Heart left ventricle (tissue), 16 donors: ENCODE measurements at regions not wholly inside any gene's neighbourhood (a gene's known extent, or its start where the extent isn't known, plus 50 kb on each side); places are given as distances from the start of the nearest gene placed in this dataset.

Experiments used
- ATAC-seq, 4 donors: fragments of 200-7000 bp; cut with Tn5 transposase; one replicate each; pipeline ENCODE4 v1.9.1; 2020 to 2022; ENCODE audit warnings: moderate library complexity in 4 of 4, mild to moderate bottlenecking in 3 of 4, moderate number of reproducible peaks in 1 of 4
- DNase-seq, 5 donors: peaks; one replicate each; pipeline ENCODE4 v3.0.0-alpha.2; 2020
- H3K27ac ChIP-seq, 12 donors: fragments of 200-600 bp; sonication (generic) in 4 of 12; one replicate each; pipeline versions ENCODE4 v1.5.0 to v1.8.0; 2016 to 2022; ENCODE audit warnings: mild to moderate bottlenecking in 2 of 12
- H3K27me3 ChIP-seq, 9 donors: fragments of 200-600 bp; sonication (generic) in 2 of 9; one replicate each; pipeline versions ENCODE4 v1.5.1 to v1.8.0; 2016 to 2022; ENCODE audit warnings: mild to moderate bottlenecking in 3 of 9
- H3K36me3 ChIP-seq, 9 donors: fragments of 200-600 bp; sonication (generic) in 2 of 9; one replicate each; pipeline versions ENCODE4 v1.5.0 to v1.8.0; 2018 to 2022; ENCODE audit warnings: mild to moderate bottlenecking in 2 of 9
- H3K4me1 ChIP-seq, 12 donors: fragments of 200-600 bp; sonication (generic) in 4 of 12; one replicate each; pipeline versions ENCODE4 v1.5.0 to v1.8.0; 2016 to 2022; ENCODE audit warnings: mild to moderate bottlenecking in 3 of 12
- H3K4me3 ChIP-seq, 12 donors: fragments of 200-600 bp; sonication (generic) in 4 of 12; one replicate each; pipeline versions ENCODE4 v1.5.0 to v1.8.0; 2017 to 2022; ENCODE audit warnings: mild to moderate bottlenecking in 9 of 12, moderate library complexity in 4 of 12
- H3K9me3 ChIP-seq, 12 donors: fragments of 200-600 bp; sonication (generic) in 4 of 12; one replicate each; pipeline versions ENCODE4 v1.5.0 to v1.8.0; 2016 to 2022; ENCODE audit warnings: mild to moderate bottlenecking in 1 of 12
- POLR2A ChIP-seq, 2 donors: fragments of 450-650 bp; IDR thresholded peaks; one replicate each; pipeline ENCODE4 v1.6.1; 2017; ENCODE audit warnings: antibody characterized with exemption in 2 of 2, mild to moderate bottlenecking in 2 of 2, moderate library complexity in 2 of 2
- WGBS, 4 donors: extraction: QIAGEN DNeasy Blood & Tissue Kit in 2 of 4; methylation state at CpG; one replicate each; pipeline versions ENCODE4 v1.1.5 to v1.1.7; 2013 to 2018; 5-methylcytosine and 5-hydroxymethylcytosine counted together
- intact Hi-C, 10 donors: fragments of 100-400 bp; cut with DNase I; formaldehyde crosslinking; loops; one replicate each; pipeline versions ENCODE4 v1.11.1 to v1.14.2; 2022
- TF ChIP-seq, protein P1 (sequence below), 12 donors: fragments of 200-600 bp; sonication (generic) in 4 of 12; IDR thresholded peaks; one replicate each; pipeline versions ENCODE4 v1.5.0 to v1.8.0; 2018 to 2022; ENCODE audit warnings: antibody characterized with exemption in 12 of 12, mild to moderate bottlenecking in 5 of 12
- donor health status: ischemic (EF 13 %, LVEDD 7.1; RV severe dilation, severe dysfunction).
- donor health status: healthy with polysubstance abuse.
- donor health status: DM: no; HTN: yes; CAD: no.
- donor health status: DM: no; HTN: no; CAD: no.
- donor health status: ischemic (EF 25% LVEDD 6.9; RV normal size, moderate dysfunction).
- donor health status: ischemic (EF 25% LVEDD 5.7; RV mildly dilated, moderate dysfunction).
- donor health status: healthy.
- donor health status: DM: yes; HTN: yes; CAD: no.
- donor health status: ischemic (EF 35%, LVEDD 5.7; RV mildly dilated, moderate dysfunction).
- donor health status: nonischemic (EF 11% LVEDD 7.7; RV severe dilation, severe dysfunction).
- donor health status: DM: yes; HTN: yes; CAD: no.
- donor health status: PGD.
- donor health status: ischemic (EF 29% LVEDD 5.4; RV normal size, mild dysfunction).
- donor health status: nonischemic (EF 23%, LVEDD 6.1; RV moderate dilation, normal function).

GRCh38 chr9:16032799-16033198 lies 480.0 kb downstream of the CCDC171 start:
- Histone ChIP-seq H3K27ac (no peak overlapping the region), H3K27me3 (no peaks in the 10 kb centered on the region), H3K4me1 (no peaks in the 10 kb centered on the region), H3K9me3 (no peaks in the 10 kb centered on the region), H3K4me3 (no peak overlapping the region), H3K36me3 (no peaks in the 10 kb centered on the region)
- intact Hi-C loops = no loop called here
- no peak for TF ChIP-seq POLR2A (IDR thresholded peaks at IDR 0.05)
- TF ChIP-seq, protein P1, sequence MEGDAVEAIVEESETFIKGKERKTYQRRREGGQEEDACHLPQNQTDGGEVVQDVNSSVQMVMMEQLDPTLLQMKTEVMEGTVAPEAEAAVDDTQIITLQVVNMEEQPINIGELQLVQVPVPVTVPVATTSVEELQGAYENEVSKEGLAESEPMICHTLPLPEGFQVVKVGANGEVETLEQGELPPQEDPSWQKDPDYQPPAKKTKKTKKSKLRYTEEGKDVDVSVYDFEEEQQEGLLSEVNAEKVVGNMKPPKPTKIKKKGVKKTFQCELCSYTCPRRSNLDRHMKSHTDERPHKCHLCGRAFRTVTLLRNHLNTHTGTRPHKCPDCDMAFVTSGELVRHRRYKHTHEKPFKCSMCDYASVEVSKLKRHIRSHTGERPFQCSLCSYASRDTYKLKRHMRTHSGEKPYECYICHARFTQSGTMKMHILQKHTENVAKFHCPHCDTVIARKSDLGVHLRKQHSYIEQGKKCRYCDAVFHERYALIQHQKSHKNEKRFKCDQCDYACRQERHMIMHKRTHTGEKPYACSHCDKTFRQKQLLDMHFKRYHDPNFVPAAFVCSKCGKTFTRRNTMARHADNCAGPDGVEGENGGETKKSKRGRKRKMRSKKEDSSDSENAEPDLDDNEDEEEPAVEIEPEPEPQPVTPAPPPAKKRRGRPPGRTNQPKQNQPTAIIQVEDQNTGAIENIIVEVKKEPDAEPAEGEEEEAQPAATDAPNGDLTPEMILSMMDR (IDR thresholded peaks at IDR 0.05) = no peak
- DNase-seq = no peak
- ATAC-seq = no peak
- 76 to 94% (median 81%) methylated on average over 2 of the region's 2 CpGs for WGBS, 4 donors

DNA sequence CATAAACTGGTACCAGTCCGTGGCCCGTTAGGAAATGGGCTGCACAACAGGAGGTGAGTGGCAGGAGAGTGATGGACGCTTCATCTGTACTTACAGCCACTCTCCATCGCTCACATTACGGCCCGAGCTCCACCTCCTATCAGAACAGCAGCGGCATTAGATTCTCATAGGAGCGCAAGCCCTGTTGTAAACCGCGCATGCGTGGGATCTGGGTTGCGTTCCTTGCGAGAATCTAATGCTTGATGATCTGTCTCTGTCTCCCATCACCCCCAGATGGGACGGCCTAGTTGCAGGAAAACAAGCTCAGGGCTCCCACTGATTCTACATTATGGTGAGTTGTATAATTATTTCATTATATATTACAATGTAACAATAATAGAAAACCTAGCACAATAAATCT lies 480.4 kb downstream of the CCDC171 start:
- no peak overlapping the region for H3K27ac ChIP-seq
- H3K27me3 ChIP-seq = no peaks in the 10 kb centered on the region
- TF ChIP-seq, protein P1 (IDR thresholded peaks at IDR 0.05) = no peak
- no peak for TF ChIP-seq POLR2A (IDR thresholded peaks at IDR 0.05)
- 88 to 96% (median 92%) methylated on average over 14 of the region's 14 CpGs for WGBS, 4 donors
- no peak for ATAC-seq
- intact Hi-C loops = no loop called here
- H3K36me3 ChIP-seq = no peaks in the 10 kb centered on the region
- no peaks in the 10 kb centered on the region for H3K4me1 ChIP-seq
- no peak overlapping the region for H3K4me3 ChIP-seq
- DNase-seq = no peak
- H3K9me3 ChIP-seq = no peaks in the 10 kb centered on the region

DNA sequence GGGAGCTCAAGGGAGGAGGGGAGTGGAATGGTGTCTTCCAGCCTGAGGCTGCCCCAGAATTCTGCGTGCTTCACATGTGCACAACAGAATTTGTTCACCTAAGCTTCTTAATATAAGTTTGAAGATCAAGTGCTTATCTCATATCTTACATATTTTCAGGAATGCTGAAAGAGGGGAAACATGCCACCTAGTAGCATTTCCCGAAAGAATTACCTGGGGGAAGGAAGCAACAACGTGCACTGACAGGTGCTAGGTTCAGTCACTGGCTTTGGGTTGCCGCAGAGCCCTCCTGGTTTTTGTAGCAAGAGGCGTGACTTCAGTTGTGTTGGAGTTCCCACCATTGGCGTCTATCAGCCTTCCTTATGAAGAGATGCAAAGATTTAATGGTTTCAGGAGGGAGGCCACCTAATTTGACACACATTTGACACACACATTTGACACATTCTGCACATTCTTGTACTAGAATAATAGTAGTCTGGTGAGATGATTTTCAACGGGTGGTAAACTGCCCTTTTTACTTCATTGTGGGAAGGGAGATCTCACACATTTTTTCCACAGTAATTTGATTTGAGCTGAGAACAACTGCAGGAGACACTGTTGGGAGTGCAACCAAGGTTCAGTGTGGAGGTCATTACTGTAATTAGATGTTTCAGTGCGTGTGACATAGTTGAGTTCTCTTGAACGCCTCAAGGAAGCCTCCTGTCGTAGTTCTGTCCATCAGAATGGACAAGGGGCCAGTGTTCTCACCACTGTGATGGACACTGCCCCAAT lies 481.3 kb downstream of the CCDC171 start:
- H3K27me3 ChIP-seq = no peaks in the 10 kb centered on the region
- H3K27ac ChIP-seq = no peak overlapping the region
- no peak for DNase-seq
- intact Hi-C loops = no loop called here
- TF ChIP-seq, protein P1 (IDR thresholded peaks at IDR 0.05) = no peak
- no peak for TF ChIP-seq POLR2A (IDR thresholded peaks at IDR 0.05)
- no peaks in the 10 kb centered on the region for H3K36me3 ChIP-seq
- H3K4me3 ChIP-seq = no peak overlapping the region
- H3K9me3 ChIP-seq = no peaks in the 10 kb centered on the region
- H3K4me1 ChIP-seq = peaks cover 0 to 3% (median 0%) of the 10 kb centered on the region in 12 donors
- no peak for ATAC-seq
- 81 to 91% (median 88%) methylated on average over 10 of the region's 10 CpGs for WGBS, 4 donors

- H3K4me3 ChIP-seq = no peak overlapping the region
- peaks cover 0 to 10% (median 2%) of the 10 kb centered on the region in 12 donors for H3K4me1 ChIP-seq
- no peaks in the 10 kb centered on the region for H3K9me3 ChIP-seq
- ATAC-seq = peak in 2 of 4 donors; percentile 65 to 69
- H3K27ac ChIP-seq = peak overlapping the region in 2 of 12 donors; percentile 17 to 40
- intact Hi-C loops = no loop called here
- TF ChIP-seq POLR2A (IDR thresholded peaks at IDR 0.05) = no peak
- TF ChIP-seq, protein P1 (IDR thresholded peaks at IDR 0.05) = peak in 7 of 12 donors; percentile 11 to 53 (median 41)
- no peaks in the 10 kb centered on the region for H3K36me3 ChIP-seq
- DNase-seq = peak in 2 of 5 donors; percentile 40 to 41
- no peaks in the 10 kb centered on the region for H3K27me3 ChIP-seq
- 44 to 61% (median 49%) methylated on average over 11 of the region's 11 CpGs for WGBS, 4 donors
Measured at GRCh38 chr9:16039218-16039987, 486.6 kb downstream of the CCDC171 start.
